GM12874 (cell line): ENCODE measurements at regions not wholly inside any gene's neighbourhood (a gene's known extent, or its start where the extent isn't known, plus 50 kb on each side); places are given as distances from the start of the nearest gene placed in this dataset.

Experiments used
- CTCF ChIP-seq: IDR thresholded peaks from 2 replicates; pipeline ENCODE4 v1.5.1; 2011; ENCODE audit warnings: low read depth, mild to moderate bottlenecking, control low read depth, low read length, moderate library complexity; ENCODE audit not compliant: insufficient read depth

- no peak for TF ChIP-seq CTCF
Observed at GRCh38 chr13:84455143-84455905, 573.0 kb upstream of the SLITRK1 start.

- TF ChIP-seq CTCF: no peak
Observed at GRCh38 chr13:84447640-84447978, 565.3 kb upstream of the SLITRK1 start.

- no peak for TF ChIP-seq CTCF
Observed at GRCh38 chr13:84446972-84447639, 564.8 kb upstream of the SLITRK1 start.

- TF ChIP-seq CTCF: no peak
Observed at GRCh38 chr13:84445776-84446175, 563.5 kb upstream of the SLITRK1 start.

- TF ChIP-seq CTCF: no peak
Observed at GRCh38 chr13:84443463-84443862, 561.2 kb upstream of the SLITRK1 start.

GRCh38 chr13:84439108-84439507 lies 556.8 kb upstream of the SLITRK1 start:
- TF ChIP-seq CTCF: no peak

GRCh38 chr13:84433024-84433423 lies 550.8 kb upstream of the SLITRK1 start:
- TF ChIP-seq CTCF: no peak
